Gastrocnemius medialis (tissue), 4 donors: ENCODE measurements at regions not wholly inside any gene's neighbourhood (a gene's known extent, or its start where the extent isn't known, plus 50 kb on each side); places are given as distances from the start of the nearest gene placed in this dataset.

Source experiments
- ATAC-seq, 2 donors: fragments of 150-250 bp; one replicate each; pipeline ENCODE4 v1.9.1; 2016
- DNase-seq, 2 donors: peaks; one replicate each; pipeline ENCODE4 v3.0.0-alpha.2; 2019
- H3K27ac ChIP-seq, 4 donors: fragments of 200-600 bp; sonication (generic); 1 replicate in 1 of 4; 2 replicates in 3 of 4; pipeline ENCODE4 v1.5.1; 2016 to 2018; ENCODE audit warnings: mild to moderate bottlenecking in 2 of 4, moderate library complexity in 1 of 4
- H3K27me3 ChIP-seq, 3 donors: fragments of 200-600 bp; sonication (generic) in 2 of 3; 1 replicate in 1 of 3; 2 replicates in 2 of 3; pipeline versions ENCODE4 v1.5.1 to v1.6.0; 2016 to 2019; ENCODE audit warnings: mild to moderate bottlenecking in 1 of 3, moderate library complexity in 1 of 3
- H3K36me3 ChIP-seq, 2 donors: fragments of 200-600 bp; sonication (generic) in 1 of 2; one replicate each; pipeline ENCODE4 v1.5.1; 2017 to 2018
- H3K4me1 ChIP-seq, 2 donors: fragments of 200-600 bp; sonication (generic) in 1 of 2; one replicate each; pipeline ENCODE4 v1.5.1; 2016 to 2017; ENCODE audit warnings: mild to moderate bottlenecking in 2 of 2
- H3K4me3 ChIP-seq, 4 donors: fragments of 200-600 bp; sonication (generic) in 3 of 4; 1 replicate in 1 of 4; 2 replicates in 3 of 4; pipeline ENCODE4 v1.5.1; 2016 to 2019; ENCODE audit warnings: mild to moderate bottlenecking in 2 of 4
- H3K9me3 ChIP-seq, 3 donors: fragments of 200-600 bp; sonication (generic) in 2 of 3; 1 replicate in 1 of 3; 2 replicates in 2 of 3; pipeline ENCODE4 v1.5.1; 2016 to 2019
- CTCF ChIP-seq, 5 experiments: fragments of 450-650 bp in 3 of 5; fragments of 200-600 bp in 2 of 5; sonication (generic) in 2 of 5; IDR thresholded peaks in 4 of 5; conservative IDR thresholded peaks in 1 of 5; 1 replicate in 4 of 5; 2 replicates in 1 of 5; pipeline ENCODE4 v1.5.1; 2016 to 2019; ENCODE audit warnings: antibody characterized with exemption in 5 of 5, mild to moderate bottlenecking in 3 of 5, moderate library complexity in 3 of 5
- POLR2A ChIP-seq, 2 donors: fragments of 450-650 bp; IDR thresholded peaks; one replicate each; pipeline ENCODE4 v1.6.1; 2017; ENCODE audit warnings: antibody characterized with exemption in 2 of 2, mild to moderate bottlenecking in 2 of 2, moderate library complexity in 2 of 2
- in situ Hi-C, 4 donors: fragments of 200-750 bp; cut with MboI; loops; one replicate each; pipeline versions ENCODE4 v1.15.0 to v1.8.0; 2017; ENCODE audit warnings: low sequenced_read_pairs in 4 of 4
- intact Hi-C: fragments of 100-400 bp; cut with DNase I; formaldehyde crosslinking; loops from one replicate; pipeline ENCODE4 v1.15.1; 2023; ENCODE audit warnings: low total_unique reads

GRCh38 chr2:18186816-18187613 is 308.5 kb downstream of the KCNS3 start:
- Histone ChIP-seq H3K9me3 (no peaks in the 10 kb centered on the region), H3K27ac (no peak overlapping the region), H3K27me3 (no peaks in the 10 kb centered on the region), H3K4me3 (no peak overlapping the region), H3K36me3 (no peaks in the 10 kb centered on the region), H3K4me1 (no peaks in the 10 kb centered on the region)
- ATAC-seq = no peak
- intact Hi-C loops = no loop called here
- no peak for DNase-seq
- in situ Hi-C loops = no loop called here
- TF ChIP-seq CTCF (IDR thresholded peaks at IDR 0.05 in 4 of 5, conservative IDR thresholded peaks at IDR 0.05 in 1 of 5) (no peak), POLR2A (IDR thresholded peaks at IDR 0.05) (no peak)

DNA sequence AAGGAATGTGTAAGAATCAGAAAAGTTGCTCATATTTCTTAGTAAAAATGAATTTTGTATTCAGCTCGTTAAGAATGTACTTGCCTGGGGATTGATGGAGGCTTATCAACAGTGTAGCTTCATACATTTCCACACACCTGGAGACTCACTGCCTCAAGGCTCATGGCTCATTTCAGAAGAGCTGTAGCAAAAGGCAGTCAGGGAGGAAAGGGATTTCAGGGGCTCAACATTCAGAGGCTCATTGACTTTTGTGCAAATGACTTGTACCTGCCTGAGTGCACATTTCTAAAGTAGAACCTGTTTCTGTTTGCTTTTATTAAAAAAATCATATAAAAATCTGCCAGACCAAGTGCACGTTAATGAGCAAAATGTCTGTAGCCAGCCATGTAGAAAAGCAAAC is 304.4 kb downstream of the KCNS3 start:
- intact Hi-C loops = no loop called here

GRCh38 chr2:18180912-18181311 is 302.4 kb downstream of the KCNS3 start:
- H3K27ac ChIP-seq = no peak overlapping the region
- no peaks in the 10 kb centered on the region for H3K27me3 ChIP-seq
- H3K9me3 ChIP-seq = no peaks in the 10 kb centered on the region
- TF ChIP-seq CTCF (IDR thresholded peaks at IDR 0.05 in 4 of 5, conservative IDR thresholded peaks at IDR 0.05 in 1 of 5) (no peak), POLR2A (IDR thresholded peaks at IDR 0.05) (no peak)
- intact Hi-C loops = no loop called here
- peaks cover 0 to 10% of the 10 kb centered on the region in 2 donors for H3K4me1 ChIP-seq
- H3K4me3 ChIP-seq = no peak overlapping the region
- H3K36me3 ChIP-seq = no peaks in the 10 kb centered on the region
- in situ Hi-C loops = loop anchor here in 1 of 4 donors (5.0 kb wide), 1 partner anchor 329 kb away; no protein-coding TSS in a partner anchor
- DNase-seq (no peak), ATAC-seq (no peak)

More for the DNA sequence above, 304.4 kb downstream of the KCNS3 start:
- ATAC-seq (no peak), DNase-seq (no peak)
- Histone ChIP-seq H3K27me3 (no peaks in the 10 kb centered on the region), H3K9me3 (no peaks in the 10 kb centered on the region), H3K4me1 (peaks cover 0 to 10% of the 10 kb centered on the region in 2 donors), H3K4me3 (no peak overlapping the region), H3K36me3 (no peaks in the 10 kb centered on the region), H3K27ac (no peak overlapping the region)
- in situ Hi-C loops = loop anchor here in 1 of 4 donors (5.0 kb wide), 1 partner anchor 331 kb away; no protein-coding TSS in a partner anchor
- TF ChIP-seq POLR2A (IDR thresholded peaks at IDR 0.05) = no peak
- no peak for TF ChIP-seq CTCF (IDR thresholded peaks at IDR 0.05 in 4 of 5, conservative IDR thresholded peaks at IDR 0.05 in 1 of 5)

DNA sequence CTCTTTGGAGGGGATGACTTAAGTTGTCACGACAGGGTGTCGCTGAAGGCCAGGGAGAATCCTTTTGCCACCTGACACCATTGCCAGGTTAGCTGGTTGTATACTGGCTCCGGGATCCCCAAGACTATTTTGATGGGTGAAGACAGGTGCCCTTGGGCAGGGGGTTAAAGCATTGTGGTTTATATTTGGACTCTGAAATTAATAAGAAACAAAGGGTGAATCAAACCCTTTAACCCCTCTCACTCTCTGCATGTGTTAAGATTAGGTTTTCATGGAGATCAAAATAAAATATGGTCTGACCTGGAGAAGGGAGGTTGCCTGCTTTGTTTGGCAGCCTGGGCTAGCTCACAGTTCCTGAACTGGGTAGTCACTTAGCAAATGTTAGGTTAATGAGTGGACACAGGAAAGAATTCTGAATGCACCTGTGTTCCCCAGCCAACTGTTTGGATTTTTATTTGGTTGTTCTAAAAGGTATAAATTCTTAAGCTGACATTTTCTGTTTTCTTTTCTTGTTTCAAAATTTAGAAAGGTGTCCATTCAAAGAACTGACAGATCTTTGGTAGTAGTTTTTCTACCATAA is 301.7 kb downstream of the KCNS3 start:
- no peak overlapping the region for H3K4me3 ChIP-seq
- in situ Hi-C loops = loop anchor here in 1 of 4 donors (5.0 kb wide), 1 partner anchor 328 kb away; no protein-coding TSS in a partner anchor

More for the DNA sequence above, 301.7 kb downstream of the KCNS3 start:
- no peak for TF ChIP-seq CTCF (IDR thresholded peaks at IDR 0.05 in 4 of 5, conservative IDR thresholded peaks at IDR 0.05 in 1 of 5)
- no peak for TF ChIP-seq POLR2A (IDR thresholded peaks at IDR 0.05)
- ATAC-seq (no peak), DNase-seq (no peak)
- Histone ChIP-seq H3K27me3 (no peaks in the 10 kb centered on the region), H3K27ac (no peak overlapping the region), H3K4me1 (peaks cover 0 to 10% of the 10 kb centered on the region in 2 donors), H3K36me3 (no peaks in the 10 kb centered on the region), H3K9me3 (no peaks in the 10 kb centered on the region)
- intact Hi-C loops = no loop called here
